Liver (tissue), 3 donors: ENCODE measurements at regions not wholly inside any gene's neighbourhood (a gene's known extent, or its start where the extent isn't known, plus 50 kb on each side); places are given as distances from the start of the nearest gene placed in this dataset.

Experiments
- CTCF ChIP-seq: fragments of 150-350 bp; IDR thresholded peaks from 2 replicates; pipeline ENCODE4 v1.5.1; 2017; ENCODE audit warnings: improper control_type of control experiment, low read depth, low read length; ENCODE audit not compliant: missing input control
- EGR1 ChIP-seq, 2 donors: IDR thresholded peaks; 2 replicates each; pipeline ENCODE4 v1.6.1; 2016 to 2018; ENCODE audit warnings: antibody characterized with exemption in 2 of 2, low read depth in 2 of 2
- FOXA1 ChIP-seq: IDR thresholded peaks from 2 replicates; pipeline ENCODE4 v1.6.1; 2016; ENCODE audit warnings: antibody characterized with exemption
- GABPA ChIP-seq, 2 donors: IDR thresholded peaks in 1 of 2; conservative IDR thresholded peaks in 1 of 2; 2 replicates each; pipeline ENCODE4 v1.6.1; 2016; ENCODE audit warnings: antibody characterized with exemption in 2 of 2, mild to moderate bottlenecking in 1 of 2, moderate library complexity in 1 of 2
- NR2F2 ChIP-seq: IDR thresholded peaks from 2 replicates; pipeline ENCODE4 v1.6.1; 2016; ENCODE audit warnings: antibody characterized with exemption
- RAD21 ChIP-seq, 2 donors: IDR thresholded peaks; 2 replicates each; pipeline ENCODE4 v1.6.1; 2016; ENCODE audit warnings: antibody characterized with exemption in 2 of 2, mild to moderate bottlenecking in 2 of 2
- REST ChIP-seq: IDR thresholded peaks from 2 replicates; pipeline ENCODE4 v1.6.1; 2016; ENCODE audit warnings: antibody characterized with exemption, mild to moderate bottlenecking
- TAF1 ChIP-seq: conservative IDR thresholded peaks from 2 replicates; pipeline ENCODE4 v1.6.1; 2016; ENCODE audit warnings: antibody characterized with exemption, mild to moderate bottlenecking
- YY1 ChIP-seq: IDR thresholded peaks from 2 replicates; pipeline ENCODE4 v1.6.1; 2016; ENCODE audit warnings: antibody characterized with exemption, mild to moderate bottlenecking
- ZBTB33 ChIP-seq: IDR thresholded peaks from 2 replicates; pipeline ENCODE4 v1.6.1; 2016; ENCODE audit warnings: antibody characterized with exemption
- donor health status: healthy.
- donor health status: healthy.

GRCh38 chr2:146576339-146577111 lies 1268.3 kb upstream of the ACVR2A start:
- TF ChIP-seq CTCF (no peak), FOXA1 (no peak), REST (no peak), RAD21 (IDR thresholded peaks at IDR 0.05) (no peak), GABPA (IDR thresholded peaks at IDR 0.05 in 1 of 2, conservative IDR thresholded peaks at IDR 0.05 in 1 of 2) (no peak), YY1 (no peak), TAF1 (no peak), ZBTB33 (no peak), EGR1 (IDR thresholded peaks at IDR 0.05; ENCODE audit: low read depth in 2 of 2) (no peak), NR2F2 (no peak)
